OCI-LY1 (cell line): ENCODE measurements at regions not wholly inside any gene's neighbourhood (a gene's known extent, or its start where the extent isn't known, plus 50 kb on each side); places are given as distances from the start of the nearest gene placed in this dataset.

ENCODE experiments used
- H2AFZ ChIP-seq: fragments of 200-600 bp; sonication (generic), shearing (Covaris generic); 2 replicates; pipeline ENCODE4 v1.6.0; 2014; ENCODE audit warnings: antibody characterized with exemption, mild to moderate bottlenecking, low read length
- H3F3A ChIP-seq: fragments of 200-600 bp; sonication (generic), shearing (Covaris generic); 2 replicates; pipeline ENCODE4 v1.6.0; 2014; ENCODE audit warnings: mild to moderate bottlenecking, antibody characterized with exemption, low read length, moderate library complexity; ENCODE audit not compliant: insufficient read depth
- H3K27ac ChIP-seq: fragments of 200-600 bp; sonication (generic); 2 replicates; pipeline ENCODE4 v1.5.1; 2014; ENCODE audit warnings: low read length, mixed run types, mild to moderate bottlenecking, low read depth; ENCODE audit not compliant: poor library complexity, severe bottlenecking
- H3K27me3 ChIP-seq: fragments of 200-600 bp; sonication (generic); 2 replicates; pipeline ENCODE4 v1.6.0; 2014; ENCODE audit warnings: antibody characterized with exemption, mild to moderate bottlenecking, low read length, moderate library complexity; ENCODE audit not compliant: insufficient read depth
- H3K36me3 ChIP-seq: fragments of 200-600 bp; sonication (generic); 2 replicates; pipeline ENCODE4 v1.6.1; 2014; ENCODE audit warnings: mild to moderate bottlenecking, antibody characterized with exemption, low read length, moderate library complexity, mixed read lengths; ENCODE audit not compliant: insufficient read depth
- H3K4me1 ChIP-seq: fragments of 200-600 bp; sonication (generic); 2 replicates; pipeline ENCODE4 v1.5.1; 2014; ENCODE audit warnings: mild to moderate bottlenecking, low read length, moderate library complexity; ENCODE audit not compliant: insufficient read depth, severe bottlenecking
- H3K4me2 ChIP-seq: fragments of 200-600 bp; sonication (generic), shearing (Covaris generic); 2 replicates; pipeline ENCODE4 v1.6.1; 2014; ENCODE audit warnings: low read length
- H3K4me3 ChIP-seq: fragments of 200-600 bp; sonication (generic); 2 replicates; pipeline ENCODE4 v1.5.1; 2014; ENCODE audit warnings: low read length, low read depth, mild to moderate bottlenecking, mixed read lengths; ENCODE audit not compliant: poor library complexity, severe bottlenecking
- H3K79me2 ChIP-seq: fragments of 200-600 bp; shearing (Covaris generic); 2 replicates; pipeline ENCODE4 v1.6.1; 2016; ENCODE audit warnings: mixed run types, low read length, mixed read lengths; ENCODE audit not compliant: insufficient read depth
- H3K9ac ChIP-seq: fragments of 200-600 bp; sonication (generic), shearing (Covaris generic); 2 replicates; pipeline ENCODE4 v1.6.1; 2014; ENCODE audit warnings: mild to moderate bottlenecking, low read length, mixed read lengths
- H3K9me2 ChIP-seq: fragments of 200-600 bp; sonication (generic), shearing (Covaris generic); 2 replicates; pipeline ENCODE4 v1.6.1; 2014; ENCODE audit warnings: low read depth, mild to moderate bottlenecking, low read length, mixed read lengths
- H3K9me3 ChIP-seq: fragments of 200-600 bp; shearing (Covaris generic); 2 replicates; pipeline ENCODE4 v1.6.1; 2014; ENCODE audit warnings: low read length, mixed read lengths
- H4K20me1 ChIP-seq: fragments of 200-600 bp; sonication (generic), shearing (Covaris generic); 2 replicates; pipeline ENCODE4 v1.6.0; 2016; ENCODE audit warnings: mild to moderate bottlenecking, low read length; ENCODE audit not compliant: insufficient read depth
- EZH2 ChIP-seq: fragments of 200-600 bp; sonication (generic), shearing (Covaris generic); IDR thresholded peaks from 2 replicates; pipeline ENCODE4 v1.8.0; 2017; ENCODE audit warnings: borderline replicate concordance, mixed run types, mild to moderate bottlenecking, antibody characterized with exemption, low read length, moderate library complexity, mixed read lengths
- TF ChIP-seq, protein P1 (sequence below): fragments of 200-600 bp; sonication (generic), shearing (Covaris generic); IDR thresholded peaks from 2 replicates; pipeline ENCODE4 v1.5.1; 2017; ENCODE audit warnings: mild to moderate bottlenecking, antibody characterized with exemption, low read length, moderate library complexity, mixed read lengths

DNA sequence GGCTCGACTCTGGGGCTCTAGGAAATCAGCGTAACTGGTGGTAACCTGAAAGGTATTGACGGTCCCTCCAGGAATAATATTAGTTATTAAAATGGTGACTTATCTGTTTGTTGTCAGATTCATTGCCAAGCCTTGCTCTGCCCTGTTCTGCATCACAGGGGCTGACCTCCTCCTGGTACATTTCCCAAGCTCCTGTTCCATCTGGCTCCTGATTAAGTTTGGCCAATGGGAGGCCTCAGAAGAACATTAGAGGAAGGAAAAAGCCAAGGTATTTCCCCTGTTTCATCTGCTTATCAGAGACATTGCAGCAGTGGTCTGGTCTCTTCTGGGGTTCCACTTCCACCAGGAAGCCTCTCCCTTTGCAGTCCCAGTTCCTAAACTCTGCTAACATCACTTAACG is 527.0 kb downstream of the TNS1 start:
- Histone ChIP-seq H3F3A (no peaks in the 10 kb centered on the region), H3K36me3 (no peaks in the 10 kb centered on the region), H3K9me3 (no peaks in the 10 kb centered on the region), H3K9me2 (no peaks in the 10 kb centered on the region), H3K9ac (no peak overlapping the region), H3K79me2 (no peaks in the 10 kb centered on the region), H3K27me3 (no peaks in the 10 kb centered on the region), H3K4me1 (no peaks in the 10 kb centered on the region), H3K27ac (no peak overlapping the region), H2AFZ (no peak overlapping the region), H3K4me3 (no peak overlapping the region), H4K20me1 (no peaks in the 10 kb centered on the region), H3K4me2 (no peak overlapping the region)
- no peak for TF ChIP-seq EZH2
- TF ChIP-seq, protein P1, sequence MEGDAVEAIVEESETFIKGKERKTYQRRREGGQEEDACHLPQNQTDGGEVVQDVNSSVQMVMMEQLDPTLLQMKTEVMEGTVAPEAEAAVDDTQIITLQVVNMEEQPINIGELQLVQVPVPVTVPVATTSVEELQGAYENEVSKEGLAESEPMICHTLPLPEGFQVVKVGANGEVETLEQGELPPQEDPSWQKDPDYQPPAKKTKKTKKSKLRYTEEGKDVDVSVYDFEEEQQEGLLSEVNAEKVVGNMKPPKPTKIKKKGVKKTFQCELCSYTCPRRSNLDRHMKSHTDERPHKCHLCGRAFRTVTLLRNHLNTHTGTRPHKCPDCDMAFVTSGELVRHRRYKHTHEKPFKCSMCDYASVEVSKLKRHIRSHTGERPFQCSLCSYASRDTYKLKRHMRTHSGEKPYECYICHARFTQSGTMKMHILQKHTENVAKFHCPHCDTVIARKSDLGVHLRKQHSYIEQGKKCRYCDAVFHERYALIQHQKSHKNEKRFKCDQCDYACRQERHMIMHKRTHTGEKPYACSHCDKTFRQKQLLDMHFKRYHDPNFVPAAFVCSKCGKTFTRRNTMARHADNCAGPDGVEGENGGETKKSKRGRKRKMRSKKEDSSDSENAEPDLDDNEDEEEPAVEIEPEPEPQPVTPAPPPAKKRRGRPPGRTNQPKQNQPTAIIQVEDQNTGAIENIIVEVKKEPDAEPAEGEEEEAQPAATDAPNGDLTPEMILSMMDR, result no peak

DNA sequence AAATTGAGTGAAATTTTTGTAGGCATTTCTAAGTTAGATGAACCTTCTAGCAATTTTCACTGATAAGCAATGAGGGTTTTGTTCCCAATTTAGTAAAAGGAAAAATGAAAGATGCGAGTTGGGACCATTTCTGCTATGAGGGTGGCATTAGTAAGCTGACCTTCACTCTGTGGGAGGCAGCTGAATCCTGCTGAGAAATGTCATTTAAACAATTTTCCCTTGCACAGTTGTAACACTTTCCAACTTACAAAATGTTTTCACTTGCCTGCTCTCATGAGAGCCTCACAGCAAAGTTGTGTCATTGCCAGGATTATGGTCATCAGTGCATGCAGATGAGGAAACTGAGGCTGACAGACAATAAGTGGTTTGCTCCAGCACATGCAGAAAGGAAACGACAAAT is 527.7 kb downstream of the TNS1 start:
- H4K20me1 ChIP-seq, result no peaks in the 10 kb centered on the region
- H3K9me3 ChIP-seq, result no peaks in the 10 kb centered on the region
- H3K79me2 ChIP-seq, result no peaks in the 10 kb centered on the region
- TF ChIP-seq, protein P1, result no peak
- TF ChIP-seq EZH2, result no peak
- no peak overlapping the region for H3K4me3 ChIP-seq
- H3K9me2 ChIP-seq, result no peaks in the 10 kb centered on the region
- H3K4me1 ChIP-seq, result no peaks in the 10 kb centered on the region
- no peaks in the 10 kb centered on the region for H3F3A ChIP-seq
- H2AFZ ChIP-seq, result no peak overlapping the region
- no peak overlapping the region for H3K27ac ChIP-seq
- H3K4me2 ChIP-seq, result no peak overlapping the region
- H3K36me3 ChIP-seq, result no peaks in the 10 kb centered on the region
- H3K27me3 ChIP-seq, result no peaks in the 10 kb centered on the region
- H3K9ac ChIP-seq, result no peak overlapping the region

DNA sequence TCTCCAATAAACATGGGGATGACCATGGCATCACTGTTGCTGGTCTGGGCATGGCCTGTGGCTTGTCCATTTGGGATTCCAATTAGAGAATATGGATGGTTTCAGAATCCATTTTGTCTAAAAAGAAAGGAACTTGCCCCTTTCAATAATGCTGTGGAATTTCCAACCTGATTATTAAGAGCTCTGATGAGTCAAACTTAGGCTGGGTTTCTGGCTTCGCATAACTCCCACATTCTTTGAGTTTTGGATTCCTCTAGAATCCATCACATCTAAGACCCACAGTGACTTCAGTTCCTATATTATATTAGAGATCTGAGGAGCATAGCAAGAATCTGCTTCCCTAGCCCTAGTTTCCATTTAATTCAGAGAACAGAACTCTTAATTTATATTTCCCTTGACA is 531.5 kb downstream of the TNS1 start:
- H3K9me2 ChIP-seq, result no peaks in the 10 kb centered on the region
- H3F3A ChIP-seq, result no peaks in the 10 kb centered on the region
- no peak overlapping the region for H3K9ac ChIP-seq
- H3K4me2 ChIP-seq, result no peak overlapping the region
- no peak overlapping the region for H3K27ac ChIP-seq
- H3K27me3 ChIP-seq, result no peaks in the 10 kb centered on the region
- H3K79me2 ChIP-seq, result no peaks in the 10 kb centered on the region
- TF ChIP-seq EZH2, result no peak
- TF ChIP-seq, protein P1, result no peak
- H3K36me3 ChIP-seq, result no peaks in the 10 kb centered on the region
- H3K4me1 ChIP-seq, result no peaks in the 10 kb centered on the region
- H4K20me1 ChIP-seq, result no peaks in the 10 kb centered on the region
- H3K9me3 ChIP-seq, result no peaks in the 10 kb centered on the region
- no peak overlapping the region for H3K4me3 ChIP-seq
- H2AFZ ChIP-seq, result no peak overlapping the region
